Activated T-cell treated with anti-CD3 and anti-CD28 coated beads, Interleukin-2, amount 50 U/mL, for 4 hours (primary cell): ENCODE measurements at regions not wholly inside any gene's neighbourhood (a gene's known extent, or its start where the extent isn't known, plus 50 kb on each side); places are given as distances from the start of the nearest gene placed in this dataset.

Source experiments
- ATAC-seq, 2 donors: fragments of 200-7000 bp; cut with Tn5 transposase; one replicate each; pipeline ENCODE4 v1.10.0; 2021
- DNase-seq: peaks from one replicate; pipeline ENCODE4 v3.0.0-alpha.2; 2020
- H3K27me3 Mint-ChIP-seq: one replicate; pipeline ENCODE4 v1.8.0; 2021; ENCODE audit warnings: low read depth, mixed read lengths
- H3K36me3 Mint-ChIP-seq: one replicate; pipeline ENCODE4 v1.8.0; 2022; ENCODE audit warnings: mixed read lengths; ENCODE audit not compliant: insufficient read depth
- H3K4me1 Mint-ChIP-seq: one replicate; pipeline ENCODE4 v1.8.0; 2021; ENCODE audit warnings: low read depth, mixed read lengths
- H3K4me3 Mint-ChIP-seq: one replicate; pipeline ENCODE4 v1.8.0; 2021; ENCODE audit warnings: mild to moderate bottlenecking, moderate library complexity, mixed read lengths
- H3K9me3 Mint-ChIP-seq: one replicate; pipeline ENCODE4 v1.8.0; 2021; ENCODE audit warnings: mixed read lengths

- DNase-seq: no peak
- ATAC-seq: no peak
- Mint-ChIP-seq H3K4me3 (no peak overlapping the region), H3K36me3 (no peaks in the 10 kb centered on the region), H3K4me1 (peaks cover 26% of the 10 kb centered on the region), H3K9me3 (no peaks in the 10 kb centered on the region), H3K27me3 (no peaks in the 10 kb centered on the region)
These were observed 51.3 kb downstream of the OR10H4 start for GRCh38 chr19:16000024-16000663.

- H3K36me3 Mint-ChIP-seq: no peaks in the 10 kb centered on the region
- H3K27me3 Mint-ChIP-seq: no peaks in the 10 kb centered on the region
- ATAC-seq (peak; percentile 92 to 94), DNase-seq (peak; percentile 15)
- no peaks in the 10 kb centered on the region for H3K9me3 Mint-ChIP-seq
- peaks cover 26% of the 10 kb centered on the region for H3K4me1 Mint-ChIP-seq
- H3K4me3 Mint-ChIP-seq: peak overlapping the region; percentile 74
These were observed 52.9 kb downstream of the OR10H4 start for GRCh38 chr19:16001481-16002312.

GRCh38 chr19:16002406-16003384, 53.9 kb downstream of the OR10H4 start:
- Mint-ChIP-seq H3K36me3 (no peaks in the 10 kb centered on the region), H3K27me3 (no peaks in the 10 kb centered on the region), H3K4me3 (peak overlapping the region; percentile 74), H3K4me1 (peaks cover 26% of the 10 kb centered on the region), H3K9me3 (no peaks in the 10 kb centered on the region)
- no peak for ATAC-seq
- no peak for DNase-seq

GRCh38 chr19:16003391-16003790, 54.6 kb downstream of the OR10H4 start:
- DNase-seq: no peak
- Mint-ChIP-seq H3K4me3 (no peak overlapping the region), H3K27me3 (no peaks in the 10 kb centered on the region), H3K9me3 (no peaks in the 10 kb centered on the region), H3K36me3 (no peaks in the 10 kb centered on the region), H3K4me1 (peaks cover 26% of the 10 kb centered on the region)
- ATAC-seq: no peak

GRCh38 chr19:16005925-16006324, 57.1 kb downstream of the OR10H4 start:
- no peaks in the 10 kb centered on the region for H3K36me3 Mint-ChIP-seq
- H3K9me3 Mint-ChIP-seq: no peaks in the 10 kb centered on the region
- DNase-seq (no peak), ATAC-seq (no peak)
- H3K4me3 Mint-ChIP-seq: no peak overlapping the region
- no peaks in the 10 kb centered on the region for H3K27me3 Mint-ChIP-seq
- H3K4me1 Mint-ChIP-seq: peaks cover 20% of the 10 kb centered on the region

GRCh38 chr19:16012552-16012951, 63.7 kb upstream of the TPM4 start:
- Mint-ChIP-seq H3K4me3 (no peak overlapping the region), H3K9me3 (no peaks in the 10 kb centered on the region), H3K36me3 (no peaks in the 10 kb centered on the region), H3K4me1 (no peaks in the 10 kb centered on the region), H3K27me3 (no peaks in the 10 kb centered on the region)
- DNase-seq: no peak
- ATAC-seq: no peak

GRCh38 chr19:16013181-16013850, 63.0 kb upstream of the TPM4 start:
- Mint-ChIP-seq H3K36me3 (no peaks in the 10 kb centered on the region), H3K9me3 (no peaks in the 10 kb centered on the region), H3K4me3 (no peak overlapping the region), H3K27me3 (no peaks in the 10 kb centered on the region), H3K4me1 (no peaks in the 10 kb centered on the region)
- ATAC-seq (no peak), DNase-seq (no peak)

- Mint-ChIP-seq H3K27me3 (no peaks in the 10 kb centered on the region), H3K4me3 (no peak overlapping the region), H3K36me3 (no peaks in the 10 kb centered on the region), H3K9me3 (no peaks in the 10 kb centered on the region), H3K4me1 (no peaks in the 10 kb centered on the region)
- DNase-seq (no peak), ATAC-seq (no peak)
These were observed 62.1 kb upstream of the TPM4 start for GRCh38 chr19:16013851-16014840.

GRCh38 chr19:16014923-16015804, 61.1 kb upstream of the TPM4 start:
- Mint-ChIP-seq H3K4me3 (no peak overlapping the region), H3K9me3 (no peaks in the 10 kb centered on the region), H3K4me1 (no peaks in the 10 kb centered on the region), H3K27me3 (no peaks in the 10 kb centered on the region), H3K36me3 (no peaks in the 10 kb centered on the region)
- DNase-seq (no peak), ATAC-seq (no peak)

- Mint-ChIP-seq H3K36me3 (no peaks in the 10 kb centered on the region), H3K4me3 (no peak overlapping the region), H3K4me1 (no peaks in the 10 kb centered on the region), H3K27me3 (no peaks in the 10 kb centered on the region), H3K9me3 (no peaks in the 10 kb centered on the region)
- ATAC-seq (no peak), DNase-seq (no peak)
These were observed 60.5 kb upstream of the TPM4 start for GRCh38 chr19:16015805-16016173.

GRCh38 chr19:16016226-16017137, 59.8 kb upstream of the TPM4 start:
- no peaks in the 10 kb centered on the region for H3K36me3 Mint-ChIP-seq
- DNase-seq (no peak), ATAC-seq (no peak)
- H3K9me3 Mint-ChIP-seq: no peaks in the 10 kb centered on the region
- H3K4me1 Mint-ChIP-seq: no peaks in the 10 kb centered on the region
- H3K4me3 Mint-ChIP-seq: no peak overlapping the region
- H3K27me3 Mint-ChIP-seq: no peaks in the 10 kb centered on the region

- H3K9me3 Mint-ChIP-seq: no peaks in the 10 kb centered on the region
- no peaks in the 10 kb centered on the region for H3K27me3 Mint-ChIP-seq
- no peak for DNase-seq
- no peak overlapping the region for H3K4me3 Mint-ChIP-seq
- no peak for ATAC-seq
- H3K36me3 Mint-ChIP-seq: no peaks in the 10 kb centered on the region
- H3K4me1 Mint-ChIP-seq: no peaks in the 10 kb centered on the region
These were observed 59.2 kb upstream of the TPM4 start for GRCh38 chr19:16017138-16017490.
